Vagina (tissue), 2 donors: ENCODE measurements at regions not wholly inside any gene's neighbourhood (a gene's known extent, or its start where the extent isn't known, plus 50 kb on each side); places are given as distances from the start of the nearest gene placed in this dataset.

ENCODE experiments used
- CTCF ChIP-seq, 3 experiments: fragments of 450-650 bp in 2 of 3; fragments of 200-600 bp in 1 of 3; sonication (generic) in 1 of 3; IDR thresholded peaks; one replicate each; pipeline ENCODE4 v1.5.1; 2017 to 2019; ENCODE audit warnings: antibody characterized with exemption in 3 of 3, mild to moderate bottlenecking in 2 of 3, moderate library complexity in 2 of 3
- POLR2A ChIP-seq, 2 donors: fragments of 450-650 bp; IDR thresholded peaks; one replicate each; pipeline ENCODE4 v1.6.1; 2017; ENCODE audit warnings: antibody characterized with exemption in 2 of 2, mild to moderate bottlenecking in 2 of 2, moderate library complexity in 2 of 2
- POLR2AphosphoS5 ChIP-seq, 2 donors: sonication (generic); formaldehyde crosslinking; IDR thresholded peaks; one replicate each; pipeline ENCODE4 v1.9.0; 2017; ENCODE audit warnings: antibody characterized with exemption in 2 of 2, mild to moderate bottlenecking in 2 of 2, low read depth in 1 of 2; ENCODE audit not compliant: insufficient read depth in 1 of 2

DNA sequence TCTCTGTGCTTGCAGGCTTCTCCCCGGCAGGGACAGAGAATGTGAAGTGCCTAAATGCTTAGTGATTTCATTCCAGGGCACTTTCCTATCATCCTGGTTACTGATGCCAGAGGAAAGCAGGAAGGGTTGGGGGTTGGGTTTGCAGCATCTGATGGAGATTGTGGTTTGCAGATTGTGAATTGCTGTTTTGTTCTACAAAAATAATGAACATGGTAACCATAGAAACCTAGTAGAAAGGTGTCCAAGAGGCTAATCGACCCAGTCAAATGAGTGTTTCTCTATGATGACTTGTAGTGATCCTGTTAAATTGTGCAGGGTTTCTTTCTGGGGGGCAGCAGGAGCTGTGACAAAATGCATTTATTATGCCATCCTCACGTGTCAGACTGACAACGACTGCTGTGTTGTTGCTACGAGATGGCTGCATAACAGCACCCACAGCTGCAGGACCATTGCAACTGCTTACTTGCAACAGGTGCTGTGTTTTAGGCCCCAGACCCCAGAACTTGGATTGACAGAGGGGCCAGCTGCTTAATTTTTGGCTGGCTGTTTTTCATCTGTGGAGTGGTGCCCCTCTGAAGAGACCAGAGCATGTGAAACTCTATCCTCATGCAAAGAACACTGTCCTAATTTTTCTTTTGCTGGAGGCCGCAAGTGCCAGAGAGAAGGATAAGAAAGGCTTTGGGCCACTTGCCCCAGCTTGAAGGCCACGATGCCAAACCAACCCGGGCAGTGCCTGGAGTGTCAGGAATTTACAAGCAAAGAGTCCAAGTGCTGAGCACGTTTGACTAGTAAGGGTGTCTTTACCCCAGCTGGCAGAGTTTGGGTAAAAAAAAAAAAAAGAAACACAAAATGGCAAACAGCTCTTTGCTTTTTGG lies 397.8 kb downstream of the GADD45G start:
- TF ChIP-seq CTCF (IDR thresholded peaks at IDR 0.05) (no peak), POLR2A (IDR thresholded peaks at IDR 0.05) (no peak), POLR2AphosphoS5 (IDR thresholded peaks at IDR 0.05; ENCODE audit: insufficient read depth in 1 of 2, low read depth in 1 of 2) (no peak)
